ENCODE measurements at regions not wholly inside any gene's neighbourhood (a gene's known extent, or its start where the extent isn't known, plus 50 kb on each side); places are given as distances from the start of the nearest gene placed in this dataset.

DNA sequence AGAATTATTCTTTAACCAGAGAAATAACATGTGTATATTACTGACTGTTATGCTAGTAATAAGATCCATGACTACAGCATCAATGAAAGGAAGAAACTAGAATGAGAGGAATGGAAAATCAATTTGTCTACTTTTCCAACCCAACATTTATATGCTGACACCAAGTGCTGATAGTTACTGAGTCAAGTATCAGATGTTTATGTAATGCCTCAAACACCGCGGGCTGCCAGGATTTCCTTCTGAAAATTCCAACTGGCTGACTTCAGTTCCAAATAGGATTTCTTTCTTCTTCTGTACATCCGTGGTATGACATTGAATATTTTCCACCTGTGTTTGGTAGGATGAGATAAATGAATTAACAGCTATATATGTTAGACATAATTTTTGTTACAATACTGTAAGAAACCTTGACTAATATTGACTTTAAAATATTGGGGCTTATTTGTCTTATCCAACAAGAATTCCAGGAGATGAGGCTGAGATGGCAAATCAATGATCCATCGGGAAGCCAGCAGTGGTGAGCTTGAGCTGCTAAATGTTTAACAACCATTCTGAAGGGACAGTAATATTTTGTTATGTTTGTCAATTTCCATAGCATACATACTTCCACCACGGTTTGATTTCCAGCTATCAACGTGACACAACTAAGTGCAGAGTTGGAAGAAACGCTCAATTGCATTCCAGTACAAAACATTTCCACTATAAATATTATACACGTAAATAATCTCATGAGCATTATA, 435.2 kb upstream of the AUTS2 start (continued):
- TF ChIP-seq ASH2L (IDR thresholded peaks at IDR 0.05; ENCODE audit: low read length) (no peak), TEAD4 (IDR thresholded peaks at IDR 0.05; ENCODE audit: low read depth, low read length) (no peak), MAX (IDR thresholded peaks at IDR 0.05) (no peak), CHD2 (IDR thresholded peaks at IDR 0.05; ENCODE audit: low read length) (no peak)

Data from H1 (cell line).